ENCODE measurements at regions not wholly inside any gene's neighbourhood (a gene's known extent, or its start where the extent isn't known, plus 50 kb on each side); places are given as distances from the start of the nearest gene placed in this dataset.

DNA sequence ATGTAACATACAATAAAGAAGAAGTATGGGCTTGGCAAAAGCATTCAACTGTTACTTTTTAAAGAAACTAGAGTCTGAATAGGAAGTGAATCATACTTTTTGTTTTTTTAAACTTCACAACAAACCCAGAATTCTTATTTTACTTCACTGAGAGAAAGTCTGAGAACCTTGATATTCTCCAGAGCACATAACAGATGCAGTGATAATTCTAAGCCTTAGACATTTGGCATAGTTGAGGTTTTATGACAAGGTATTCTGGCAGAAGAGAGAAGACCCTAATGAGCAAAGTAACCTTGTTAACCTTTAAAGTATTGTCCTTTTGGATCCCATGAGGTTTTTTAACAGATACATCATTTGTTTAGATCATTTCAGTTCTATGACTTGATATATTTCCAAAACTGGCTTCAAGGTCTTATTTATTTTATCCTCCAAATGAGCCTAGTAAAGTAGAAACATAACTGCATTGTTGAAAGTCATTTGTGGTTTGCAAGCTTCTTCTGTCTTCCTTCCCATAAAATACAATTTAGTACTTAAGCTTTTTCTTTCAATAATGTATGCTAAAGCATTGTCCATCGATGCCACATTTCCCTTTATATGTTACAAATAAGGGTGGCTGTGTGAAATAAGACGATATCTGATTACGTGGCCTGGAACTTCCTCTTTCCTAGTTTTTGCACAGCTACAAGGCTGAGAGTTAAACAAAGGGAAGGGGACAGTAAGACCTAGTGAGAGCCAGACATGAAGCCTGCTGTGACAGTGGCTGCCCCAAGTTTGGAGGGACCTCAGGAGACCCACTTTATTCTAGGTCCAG is 86.1 kb upstream of the ITPRID2 start:
- TF ChIP-seq, protein P1, sequence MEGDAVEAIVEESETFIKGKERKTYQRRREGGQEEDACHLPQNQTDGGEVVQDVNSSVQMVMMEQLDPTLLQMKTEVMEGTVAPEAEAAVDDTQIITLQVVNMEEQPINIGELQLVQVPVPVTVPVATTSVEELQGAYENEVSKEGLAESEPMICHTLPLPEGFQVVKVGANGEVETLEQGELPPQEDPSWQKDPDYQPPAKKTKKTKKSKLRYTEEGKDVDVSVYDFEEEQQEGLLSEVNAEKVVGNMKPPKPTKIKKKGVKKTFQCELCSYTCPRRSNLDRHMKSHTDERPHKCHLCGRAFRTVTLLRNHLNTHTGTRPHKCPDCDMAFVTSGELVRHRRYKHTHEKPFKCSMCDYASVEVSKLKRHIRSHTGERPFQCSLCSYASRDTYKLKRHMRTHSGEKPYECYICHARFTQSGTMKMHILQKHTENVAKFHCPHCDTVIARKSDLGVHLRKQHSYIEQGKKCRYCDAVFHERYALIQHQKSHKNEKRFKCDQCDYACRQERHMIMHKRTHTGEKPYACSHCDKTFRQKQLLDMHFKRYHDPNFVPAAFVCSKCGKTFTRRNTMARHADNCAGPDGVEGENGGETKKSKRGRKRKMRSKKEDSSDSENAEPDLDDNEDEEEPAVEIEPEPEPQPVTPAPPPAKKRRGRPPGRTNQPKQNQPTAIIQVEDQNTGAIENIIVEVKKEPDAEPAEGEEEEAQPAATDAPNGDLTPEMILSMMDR (IDR thresholded peaks at IDR 0.05; ENCODE audit: low read depth, low read length, poor library complexity, severe bottlenecking): no peak
- TF ChIP-seq EZH2phosphoT487 (IDR thresholded peaks at IDR 0.05; ENCODE audit: borderline replicate concordance, low read length): no peak
